SU-DHL-6 (cell line): ENCODE measurements at regions not wholly inside any gene's neighbourhood (a gene's known extent, or its start where the extent isn't known, plus 50 kb on each side); places are given as distances from the start of the nearest gene placed in this dataset.

Source experiments
- H2AFZ ChIP-seq: fragments of 200-600 bp; sonication (generic); 2 replicates; pipeline ENCODE4 v1.6.1; 2014; ENCODE audit warnings: low read depth, mild to moderate bottlenecking, moderate library complexity, mixed read lengths, antibody characterized with exemption, low read length; ENCODE audit not compliant: severe bottlenecking
- H3F3A ChIP-seq: fragments of 200-600 bp; shearing (Covaris generic); 2 replicates; pipeline ENCODE4 v1.6.0; 2016; ENCODE audit warnings: antibody characterized with exemption, mild to moderate bottlenecking; ENCODE audit not compliant: insufficient read depth
- H3K27ac ChIP-seq: fragments of 200-600 bp; sonication (generic); 2 replicates; pipeline ENCODE4 v1.5.1; 2016; ENCODE audit warnings: low read depth, mild to moderate bottlenecking, low read length, moderate library complexity, mixed read lengths
- H3K27me3 ChIP-seq: fragments of 200-600 bp; sonication (generic), shearing (Covaris generic); 2 replicates; pipeline ENCODE4 v1.6.0; 2014; ENCODE audit warnings: mild to moderate bottlenecking, low read length
- H3K36me3 ChIP-seq: fragments of 200-600 bp; sonication (generic); 2 replicates; pipeline ENCODE4 v1.6.1; 2014; ENCODE audit warnings: mild to moderate bottlenecking, low read length, mixed read lengths
- H3K4me2 ChIP-seq: fragments of 300-600, 200-600 bp; shearing (Covaris generic), sonication (generic); 2 replicates; pipeline ENCODE4 v1.6.0; 2014; ENCODE audit warnings: low read length, low read depth, mild to moderate bottlenecking; ENCODE audit not compliant: poor library complexity, severe bottlenecking
- H3K4me3 ChIP-seq: fragments of 200-600 bp; sonication (generic); 2 replicates; pipeline ENCODE4 v1.5.1; 2014; ENCODE audit warnings: antibody characterized with exemption, low read length, mild to moderate bottlenecking, mixed read lengths; ENCODE audit not compliant: insufficient read depth, poor library complexity, severe bottlenecking
- H3K79me2 ChIP-seq: fragments of 200-600 bp; sonication (generic); 2 replicates; pipeline ENCODE4 v1.6.1; 2014; ENCODE audit warnings: mild to moderate bottlenecking, low read length, moderate library complexity; ENCODE audit not compliant: insufficient read depth
- H3K9ac ChIP-seq: fragments of 200-600 bp; sonication (generic); 2 replicates; pipeline ENCODE4 v1.7.0; 2014; ENCODE audit warnings: mild to moderate bottlenecking, low read length
- H3K9me2 ChIP-seq: fragments of 200-600 bp; sonication (generic); replicated peaks from 2 replicates; pipeline ENCODE4 v1.6.1; 2014; ENCODE audit warnings: low read length; ENCODE audit not compliant: insufficient read depth
- H3K9me3 ChIP-seq: fragments of 200-600 bp; sonication (generic); 2 replicates; pipeline ENCODE4 v1.6.1; 2014; ENCODE audit warnings: low read length, mixed read lengths; ENCODE audit not compliant: insufficient read depth
- H4K20me1 ChIP-seq: fragments of 200-600 bp; sonication (generic); 2 replicates; pipeline ENCODE4 v1.6.1; 2014; ENCODE audit warnings: low read depth, mild to moderate bottlenecking, antibody characterized with exemption, low read length, moderate library complexity, mixed read lengths
- EZH2phosphoT487 ChIP-seq: fragments of 200-600 bp; sonication (generic), shearing (Covaris generic); conservative IDR thresholded peaks from 2 replicates; pipeline ENCODE4 v1.6.1; 2018; ENCODE audit warnings: mild to moderate bottlenecking, antibody characterized with exemption, low read length, moderate library complexity, mixed read lengths
- TF ChIP-seq, protein P1 (sequence below): fragments of 200-600 bp; sonication (generic); IDR thresholded peaks from one replicate; pipeline ENCODE4 v1.5.1; 2017; ENCODE audit warnings: antibody characterized with exemption, mild to moderate bottlenecking, low read length, moderate library complexity; ENCODE audit not compliant: insufficient read depth, poor library complexity, severe bottlenecking

DNA sequence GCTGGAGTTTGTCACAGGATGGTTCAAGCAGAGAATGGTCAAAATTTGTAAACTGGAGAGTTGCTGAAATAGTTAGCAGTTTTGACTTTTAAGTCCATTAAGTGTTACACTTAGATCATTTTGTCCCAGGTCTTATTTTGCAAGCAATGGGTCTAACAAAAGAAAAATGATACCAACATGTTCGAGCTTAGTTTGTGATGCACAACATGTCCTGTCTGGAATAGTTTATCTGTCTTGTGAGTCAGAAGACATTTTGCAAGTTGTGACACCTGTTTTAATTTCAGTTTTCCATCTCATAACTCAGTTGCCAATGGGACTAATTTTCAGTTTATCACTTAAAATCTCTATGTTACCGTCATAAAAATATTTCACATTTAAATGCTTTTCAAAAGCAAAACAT is 929.8 kb downstream of the CDH18 start:
- no peak for TF ChIP-seq EZH2phosphoT487
- Histone ChIP-seq H3K27ac (no peak overlapping the region), H3K79me2 (no peaks in the 10 kb centered on the region), H3K27me3 (no peaks in the 10 kb centered on the region), H3K9me2 (no peaks in the 10 kb centered on the region), H2AFZ (peak overlapping the region; percentile 20), H3K4me3 (no peak overlapping the region), H3K9ac (no peak overlapping the region), H3K36me3 (no peaks in the 10 kb centered on the region), H3K9me3 (no peaks in the 10 kb centered on the region), H3F3A (no peaks in the 10 kb centered on the region), H3K4me2 (no peak overlapping the region), H4K20me1 (no peaks in the 10 kb centered on the region)

DNA sequence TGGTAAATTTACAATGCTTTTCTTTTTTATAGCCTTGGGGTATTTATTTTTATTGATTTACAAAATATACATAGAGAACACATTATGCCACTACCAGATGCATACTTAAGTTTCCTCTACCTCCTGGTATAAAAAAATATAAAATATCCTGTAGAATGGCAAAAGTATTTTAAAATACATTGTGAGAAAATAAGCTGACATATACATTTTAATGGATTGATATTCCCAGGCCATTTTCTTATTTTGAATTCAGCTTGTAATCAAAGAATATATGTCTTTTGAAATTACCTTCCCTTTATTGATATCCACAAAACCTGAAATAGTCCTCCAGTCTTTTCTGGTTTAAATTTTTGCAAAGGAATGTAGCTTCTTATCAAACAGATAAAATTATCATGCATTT is 923.9 kb downstream of the CDH18 start:
- TF ChIP-seq EZH2phosphoT487: no peak
- TF ChIP-seq, protein P1, sequence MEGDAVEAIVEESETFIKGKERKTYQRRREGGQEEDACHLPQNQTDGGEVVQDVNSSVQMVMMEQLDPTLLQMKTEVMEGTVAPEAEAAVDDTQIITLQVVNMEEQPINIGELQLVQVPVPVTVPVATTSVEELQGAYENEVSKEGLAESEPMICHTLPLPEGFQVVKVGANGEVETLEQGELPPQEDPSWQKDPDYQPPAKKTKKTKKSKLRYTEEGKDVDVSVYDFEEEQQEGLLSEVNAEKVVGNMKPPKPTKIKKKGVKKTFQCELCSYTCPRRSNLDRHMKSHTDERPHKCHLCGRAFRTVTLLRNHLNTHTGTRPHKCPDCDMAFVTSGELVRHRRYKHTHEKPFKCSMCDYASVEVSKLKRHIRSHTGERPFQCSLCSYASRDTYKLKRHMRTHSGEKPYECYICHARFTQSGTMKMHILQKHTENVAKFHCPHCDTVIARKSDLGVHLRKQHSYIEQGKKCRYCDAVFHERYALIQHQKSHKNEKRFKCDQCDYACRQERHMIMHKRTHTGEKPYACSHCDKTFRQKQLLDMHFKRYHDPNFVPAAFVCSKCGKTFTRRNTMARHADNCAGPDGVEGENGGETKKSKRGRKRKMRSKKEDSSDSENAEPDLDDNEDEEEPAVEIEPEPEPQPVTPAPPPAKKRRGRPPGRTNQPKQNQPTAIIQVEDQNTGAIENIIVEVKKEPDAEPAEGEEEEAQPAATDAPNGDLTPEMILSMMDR: no peak
- H2AFZ ChIP-seq: no peak overlapping the region

DNA sequence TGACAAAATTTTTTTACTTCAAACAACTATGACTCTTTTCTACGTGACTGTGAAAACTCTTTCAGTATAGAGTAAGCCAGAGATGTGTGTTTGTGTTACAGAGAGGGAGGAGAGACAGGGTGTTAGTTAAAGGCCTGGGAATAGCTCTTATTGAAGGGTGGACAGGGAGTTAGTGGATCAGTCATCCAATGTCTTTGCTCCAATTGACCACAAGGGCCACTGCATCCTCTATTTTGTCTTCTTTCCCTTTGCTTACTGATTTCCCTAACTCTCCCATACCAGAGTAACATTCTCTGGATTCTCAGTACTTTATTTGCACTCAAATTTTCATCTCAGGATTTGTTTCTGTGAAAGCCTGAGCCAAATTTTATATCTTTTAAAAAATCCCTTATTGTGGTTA is 920.3 kb downstream of the CDH18 start:
- Histone ChIP-seq H3F3A (no peaks in the 10 kb centered on the region), H3K36me3 (no peaks in the 10 kb centered on the region), H3K9me3 (no peaks in the 10 kb centered on the region), H2AFZ (peak overlapping the region; percentile 35), H3K9ac (no peak overlapping the region), H4K20me1 (no peaks in the 10 kb centered on the region), H3K27ac (no peak overlapping the region), H3K9me2 (no peaks in the 10 kb centered on the region), H3K4me2 (no peak overlapping the region), H3K27me3 (no peaks in the 10 kb centered on the region), H3K4me3 (no peak overlapping the region), H3K79me2 (no peaks in the 10 kb centered on the region)
- TF ChIP-seq EZH2phosphoT487: no peak
- TF ChIP-seq, protein P1: no peak

More for the DNA sequence above, 923.9 kb downstream of the CDH18 start:
- Histone ChIP-seq H3K27ac (no peak overlapping the region), H4K20me1 (no peaks in the 10 kb centered on the region), H3F3A (no peaks in the 10 kb centered on the region), H3K9ac (no peak overlapping the region), H3K4me3 (no peak overlapping the region), H3K79me2 (no peaks in the 10 kb centered on the region), H3K36me3 (no peaks in the 10 kb centered on the region), H3K27me3 (no peaks in the 10 kb centered on the region), H3K4me2 (no peak overlapping the region), H3K9me3 (no peaks in the 10 kb centered on the region), H3K9me2 (no peaks in the 10 kb centered on the region)

DNA sequence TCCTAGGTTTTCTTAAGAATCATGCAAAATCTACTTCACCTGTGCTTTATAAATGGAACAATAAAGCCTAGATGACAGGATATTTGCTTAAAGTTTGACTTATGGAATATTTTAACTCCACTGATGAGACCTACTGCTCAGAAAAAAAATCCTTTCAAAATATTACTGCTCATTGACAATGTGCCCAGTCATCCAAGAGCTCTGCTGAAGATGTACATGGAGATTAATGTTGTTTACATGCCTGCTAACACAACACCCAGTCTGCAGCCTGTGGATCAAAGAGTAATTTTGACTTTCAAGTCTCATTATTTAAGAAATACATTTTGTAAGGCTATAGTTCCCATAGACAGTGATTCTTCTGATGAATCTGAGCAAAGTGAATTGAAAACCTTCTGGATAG is 889.6 kb downstream of the CDH18 start:
- Histone ChIP-seq H3K9me3 (peaks cover 3% of the 10 kb centered on the region; the same call in 1 of the 2 replicates), H3F3A (no peaks in the 10 kb centered on the region), H3K4me3 (no peak overlapping the region), H3K27me3 (no peaks in the 10 kb centered on the region), H3K9ac (no peak overlapping the region), H3K79me2 (no peaks in the 10 kb centered on the region), H3K4me2 (no peak overlapping the region), H3K27ac (no peak overlapping the region), H2AFZ (peak overlapping the region; percentile 3), H4K20me1 (no peaks in the 10 kb centered on the region), H3K9me2 (no peaks in the 10 kb centered on the region), H3K36me3 (no peaks in the 10 kb centered on the region)
- TF ChIP-seq, protein P1: no peak
- no peak for TF ChIP-seq EZH2phosphoT487
